K562 (cell line): ENCODE measurements at regions not wholly inside any gene's neighbourhood (a gene's known extent, or its start where the extent isn't known, plus 50 kb on each side); places are given as distances from the start of the nearest gene placed in this dataset.

Experiments
- HNRNPK ChIP-seq: fragments of 200-400 bp; formaldehyde crosslinking; IDR thresholded peaks from one replicate; pipeline ENCODE4 v1.6.1; 2018; ENCODE audit warnings: mild to moderate bottlenecking, low read depth, low read length; ENCODE audit not compliant: poor library complexity, severe bottlenecking
- JUN ChIP-seq, 2 experiments: sonication (generic) in 1 of 2; formaldehyde crosslinking in 1 of 2; IDR thresholded peaks; 2 replicates each; pipeline versions ENCODE4 v1.6.1 to v1.8.0; 2012 to 2022; ENCODE audit warnings: borderline replicate concordance in 2 of 2, mild to moderate bottlenecking in 2 of 2, improper control_type of control experiment in 1 of 2, low read depth in 1 of 2, low read length in 1 of 2, missing genetic modification reagents in 1 of 2
- SMC3 ChIP-seq: conservative IDR thresholded peaks from 2 replicates; pipeline ENCODE4 v1.6.1; 2011; ENCODE audit warnings: low read depth, low read length, improper control_type of control experiment; ENCODE audit not compliant: insufficient read depth
- SP1 ChIP-seq: sonication (generic); formaldehyde crosslinking; IDR thresholded peaks from 2 replicates; pipeline ENCODE4 v1.8.1; 2022; ENCODE audit warnings: mild to moderate bottlenecking, missing genetic modification reagents
- TCF7L2 ChIP-seq: fragments of 150-350 bp; IDR thresholded peaks from 2 replicates; pipeline ENCODE4 v1.6.1; 2016; ENCODE audit warnings: low read depth, mild to moderate bottlenecking, low read length, moderate library complexity
- ZNF311 ChIP-seq: fragments of 250-450 bp; sonication (Bioruptor Pico); IDR thresholded peaks from 2 replicates; pipeline ENCODE4 v1.4.0; 2020; ENCODE audit warnings: mild to moderate bottlenecking, moderate library complexity
- ZNF717 ChIP-seq: fragments of 250-450 bp; sonication (Bioruptor Pico); IDR thresholded peaks from 2 replicates; pipeline ENCODE4 v1.5.0; 2021
- TF ChIP-seq, protein P1 (sequence below), 3 experiments: fragments of 200-800 bp in 1 of 3; sonication (Bioruptor generic) in 1 of 3; sonication (generic) in 1 of 3; formaldehyde crosslinking in 1 of 3; IDR thresholded peaks; 2 replicates each; pipeline versions ENCODE4 v1.6.1 to v1.8.0; 2016 to 2022; ENCODE audit warnings: mild to moderate bottlenecking in 2 of 3, missing compliant biosample characterization in 2 of 3, missing genetic modification characterization in 2 of 3, missing genetic modification reagents in 1 of 3

DNA sequence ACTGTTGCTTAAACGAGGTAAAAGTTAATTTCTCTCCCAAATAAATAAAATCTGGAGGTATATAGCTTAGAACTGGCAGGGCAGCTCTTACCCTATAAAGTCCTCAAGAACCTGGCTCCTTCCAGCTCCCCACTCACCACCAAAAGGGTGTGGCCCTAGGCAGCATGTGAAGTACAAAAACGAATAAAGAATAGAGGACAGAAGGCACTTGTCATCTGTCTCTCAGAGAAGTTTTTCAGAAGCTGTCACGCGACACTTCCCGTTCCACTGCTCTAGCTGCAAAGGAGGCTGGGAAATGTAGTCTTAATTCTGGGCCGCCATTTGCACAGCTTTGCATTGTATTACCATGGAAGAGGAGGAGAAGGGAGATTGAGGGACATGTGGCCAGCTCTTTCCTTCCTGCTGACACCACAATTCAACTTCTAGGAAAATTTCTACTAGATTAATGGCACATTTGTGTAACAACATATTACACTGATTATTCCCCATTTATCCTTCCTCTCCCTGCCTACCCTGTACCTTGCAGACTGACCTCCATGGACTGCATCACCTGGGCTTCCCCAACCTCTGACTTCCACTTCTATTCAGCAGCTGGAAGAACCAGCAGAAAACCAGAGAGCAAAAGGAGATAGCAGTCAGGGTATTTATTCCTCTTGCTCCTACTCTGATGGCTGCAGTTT lies 62.2 kb downstream of the CCDC71L start (continued):
- TF ChIP-seq, protein P1, sequence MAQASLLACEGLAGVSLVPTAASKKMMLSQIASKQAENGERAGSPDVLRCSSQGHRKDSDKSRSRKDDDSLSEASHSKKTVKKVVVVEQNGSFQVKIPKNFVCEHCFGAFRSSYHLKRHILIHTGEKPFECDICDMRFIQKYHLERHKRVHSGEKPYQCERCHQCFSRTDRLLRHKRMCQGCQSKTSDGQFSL (CRISPR knock-in tag; IDR thresholded peaks at IDR 0.05): no peak
- TF ChIP-seq, protein P1 (tag; IDR thresholded peaks at IDR 0.05): no peak
- TF ChIP-seq ZNF717 (CRISPR knock-in tag) (no peak), JUN (IDR thresholded peaks at IDR 0.05; ENCODE audit: borderline replicate concordance, low read depth, low read length) (no peak), JUN (CRISPR knock-in tag; IDR thresholded peaks at IDR 0.05; ENCODE audit: borderline replicate concordance) (no peak), SMC3 (no peak), TCF7L2 (peak; percentile 65; the same call in 1 of the 2 replicates), SP1 (peak; percentile 49), HNRNPK (no peak), ZNF311 (CRISPR knock-in tag) (no peak)
